Effector memory CD8-positive, alpha-beta T cell (primary cell): ENCODE measurements at regions not wholly inside any gene's neighbourhood (a gene's known extent, or its start where the extent isn't known, plus 50 kb on each side); places are given as distances from the start of the nearest gene placed in this dataset.

ENCODE experiments used
- ATAC-seq: fragments of 150-1000 bp; cut with Tn5 transposase; replicated peaks from 2 replicates; pipeline ENCODE4 v1.10.0; 2021; ENCODE audit warnings: mild to moderate bottlenecking, moderate library complexity
- DNase-seq, 3 experiments: peaks; one replicate each; pipeline ENCODE4 v3.0.0; 2021
- H3K27ac Mint-ChIP-seq, 2 donors: one replicate each; pipeline ENCODE4 v1.8.0; 2022; ENCODE audit warnings: mild to moderate bottlenecking in 2 of 2, mixed read lengths in 2 of 2, moderate library complexity in 2 of 2
- H3K27me3 Mint-ChIP-seq, 2 donors: one replicate each; pipeline ENCODE4 v1.8.0; 2022; ENCODE audit warnings: mixed read lengths in 2 of 2
- H3K36me3 Mint-ChIP-seq: one replicate; pipeline ENCODE4 v1.8.0; 2022; ENCODE audit warnings: mild to moderate bottlenecking, moderate library complexity, mixed read lengths; ENCODE audit not compliant: insufficient read depth
- H3K4me1 Mint-ChIP-seq, 2 donors: one replicate each; pipeline ENCODE4 v1.8.0; 2022; ENCODE audit warnings: low read depth in 2 of 2, mixed read lengths in 2 of 2
- H3K4me3 Mint-ChIP-seq, 2 donors: one replicate each; pipeline ENCODE4 v1.8.0; 2022; ENCODE audit warnings: mild to moderate bottlenecking in 2 of 2, mixed read lengths in 2 of 2, moderate library complexity in 2 of 2
- H3K9me3 Mint-ChIP-seq, 2 donors: one replicate each; pipeline ENCODE4 v1.8.0; 2022; ENCODE audit warnings: mixed read lengths in 2 of 2

DNA sequence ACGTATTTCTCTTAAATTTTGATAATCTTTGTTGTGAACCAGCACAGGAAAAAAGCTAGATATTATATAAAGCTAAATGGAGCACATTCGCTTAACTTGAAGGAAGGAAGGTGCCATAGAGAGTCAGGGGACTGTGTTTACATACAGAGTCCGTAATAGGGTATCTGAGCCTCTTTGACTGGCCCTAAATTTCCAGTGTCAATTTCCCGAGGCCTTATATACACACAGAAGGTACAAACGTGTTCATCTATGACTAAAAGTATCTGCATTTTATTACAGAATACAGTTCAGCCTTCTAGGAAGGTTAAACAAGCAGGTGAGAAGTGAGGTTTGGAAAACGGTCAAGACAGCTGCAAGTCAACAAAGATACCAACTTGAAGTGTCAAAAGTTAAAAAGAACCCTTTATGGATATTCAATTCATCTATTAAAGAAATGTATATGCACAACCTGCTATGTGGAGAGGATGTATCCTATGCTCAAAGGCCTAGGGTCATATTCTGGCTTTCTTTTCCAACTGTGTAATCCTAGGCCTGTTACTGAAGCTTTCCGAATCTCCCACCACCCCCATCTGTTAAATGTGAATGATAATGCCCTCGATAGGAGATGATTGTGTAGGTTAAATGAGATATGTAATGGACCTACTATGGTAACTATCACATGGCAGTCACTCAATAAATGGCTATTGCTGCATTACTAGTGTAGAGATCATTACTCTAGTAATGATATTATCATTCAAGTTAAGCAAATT, 263.7 kb upstream of the MAF start:
- ATAC-seq, result no peak
- H3K36me3 Mint-ChIP-seq, result no peaks in the 10 kb centered on the region
- no peak overlapping the region for H3K4me3 Mint-ChIP-seq
- no peaks in the 10 kb centered on the region for H3K4me1 Mint-ChIP-seq
- no peaks in the 10 kb centered on the region for H3K9me3 Mint-ChIP-seq
- no peak for DNase-seq
- H3K27ac Mint-ChIP-seq, result no peak overlapping the region
- H3K27me3 Mint-ChIP-seq, result peaks cover 28 to 40% of the 10 kb centered on the region in 2 donors

DNA sequence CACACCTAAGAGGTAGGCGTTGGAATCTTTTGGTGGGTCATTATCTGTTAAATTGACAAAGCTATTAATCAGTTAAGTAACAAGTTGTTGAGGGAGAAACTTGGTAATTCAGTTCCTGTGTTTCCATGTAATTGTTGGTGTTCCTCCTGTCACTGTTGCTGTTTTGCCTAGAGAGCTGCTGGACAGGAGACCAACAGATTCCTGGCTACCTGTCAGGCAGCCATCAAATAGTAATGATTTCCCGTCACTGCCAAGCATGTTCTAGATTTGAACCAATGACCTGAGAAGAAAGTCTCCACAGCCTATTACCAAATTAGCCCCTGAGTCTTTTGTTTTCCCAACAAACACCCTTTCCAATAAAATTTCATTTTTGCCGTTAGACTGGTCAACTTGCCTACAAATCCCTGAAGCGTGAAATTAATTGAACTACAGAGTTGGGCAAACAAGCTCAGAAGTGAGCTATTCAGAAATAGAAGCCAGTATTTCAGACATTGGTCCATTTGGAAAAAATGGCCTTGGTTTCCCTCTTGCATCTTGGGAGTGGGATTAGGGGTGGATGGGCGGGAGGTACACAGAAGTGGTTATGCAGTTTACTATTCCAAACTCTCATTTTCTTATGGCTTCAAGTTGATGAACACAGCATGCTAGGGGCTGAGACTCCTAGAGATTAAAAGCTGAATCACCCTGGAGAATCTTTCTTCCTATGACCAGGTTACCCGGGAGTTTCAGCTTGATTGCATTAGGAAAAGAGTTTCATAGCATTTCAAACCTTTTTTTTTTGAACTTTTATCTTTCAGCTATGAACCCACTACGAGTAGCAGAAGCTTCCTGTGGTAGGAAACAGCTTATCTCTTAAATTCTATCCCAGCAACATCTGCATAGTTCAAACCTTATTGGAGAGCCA, 262.8 kb upstream of the MAF start:
- Mint-ChIP-seq H3K9me3 (no peaks in the 10 kb centered on the region), H3K36me3 (no peaks in the 10 kb centered on the region), H3K27ac (no peak overlapping the region), H3K27me3 (peaks cover 33 to 40% of the 10 kb centered on the region in 2 donors), H3K4me1 (no peaks in the 10 kb centered on the region), H3K4me3 (no peak overlapping the region)
- ATAC-seq, result no peak
- no peak for DNase-seq

DNA sequence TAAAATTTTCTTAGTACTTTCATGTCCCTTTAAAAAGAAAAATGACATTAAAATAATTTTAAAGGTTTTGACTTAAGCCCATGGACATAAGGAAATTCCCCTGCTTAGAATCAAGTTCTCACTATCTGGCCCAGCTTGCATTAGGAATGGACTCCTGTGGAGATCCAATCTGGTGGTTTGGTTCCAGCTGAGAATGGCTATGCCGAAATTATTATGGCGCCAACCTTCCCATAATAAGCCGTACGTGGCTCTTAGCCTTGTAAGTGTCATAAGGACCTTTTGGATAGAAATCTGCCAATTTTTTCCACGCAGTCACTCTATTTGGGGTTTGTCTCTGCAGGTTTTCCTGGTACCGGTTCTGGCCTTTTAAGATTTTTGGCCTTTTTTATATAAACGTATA, 262.1 kb upstream of the MAF start:
- Mint-ChIP-seq H3K27ac (no peak overlapping the region), H3K4me1 (no peaks in the 10 kb centered on the region), H3K36me3 (no peaks in the 10 kb centered on the region), H3K9me3 (no peaks in the 10 kb centered on the region), H3K27me3 (peaks cover 33 to 39% of the 10 kb centered on the region in 2 donors), H3K4me3 (no peak overlapping the region)
- ATAC-seq, result no peak
- DNase-seq, result no peak

DNA sequence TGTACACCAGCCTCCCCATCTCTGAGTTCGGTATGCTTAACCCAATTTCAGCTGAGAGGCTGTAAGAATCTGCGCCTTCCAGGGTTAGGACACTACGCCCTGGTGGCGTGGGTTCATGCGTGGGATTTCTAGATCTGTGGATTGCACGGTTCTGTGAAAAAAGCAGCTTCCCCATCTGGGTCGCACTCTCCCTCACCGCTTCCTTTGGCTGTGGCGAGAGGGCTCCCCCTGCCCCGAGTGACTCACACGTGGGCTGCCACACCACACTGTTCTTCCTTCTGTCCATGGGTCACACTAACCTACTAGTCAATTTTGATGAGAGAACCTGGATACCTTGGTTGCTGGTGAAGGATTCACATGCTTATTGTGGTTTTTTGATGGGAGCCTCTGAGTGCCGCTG, 256.0 kb upstream of the MAF start:
- Mint-ChIP-seq H3K27me3 (peaks cover 24 to 61% of the 10 kb centered on the region in 2 donors), H3K36me3 (no peaks in the 10 kb centered on the region), H3K4me1 (no peaks in the 10 kb centered on the region), H3K4me3 (no peak overlapping the region), H3K9me3 (peaks cover 6 to 14% of the 10 kb centered on the region in 2 donors), H3K27ac (no peak overlapping the region)
- ATAC-seq, result no peak
- no peak for DNase-seq

DNA sequence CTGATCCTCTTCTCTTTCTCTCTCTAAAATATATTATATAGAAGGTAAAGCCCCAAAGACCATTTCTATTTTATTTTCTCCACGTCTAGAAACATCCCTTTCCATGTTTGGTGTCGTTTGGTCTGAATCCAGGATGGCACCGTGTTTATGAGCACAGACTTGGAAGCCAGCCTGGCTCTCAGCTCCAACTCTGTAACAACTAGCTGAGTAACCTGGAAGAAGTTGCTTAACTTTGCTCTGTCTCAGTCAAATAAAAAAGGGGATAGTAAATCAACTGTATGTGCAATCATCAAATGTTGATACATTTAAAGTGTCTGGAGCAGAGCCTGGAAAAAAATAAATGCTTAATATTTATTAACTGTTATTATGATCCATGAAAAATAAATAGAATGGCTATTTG, 249.8 kb upstream of the MAF start:
- Mint-ChIP-seq H3K9me3 (peaks cover 0 to 11% of the 10 kb centered on the region in 2 donors), H3K4me1 (no peaks in the 10 kb centered on the region), H3K27ac (no peak overlapping the region), H3K27me3 (peaks cover 17 to 28% of the 10 kb centered on the region in 2 donors), H3K4me3 (no peak overlapping the region), H3K36me3 (no peaks in the 10 kb centered on the region)
- DNase-seq (no peak), ATAC-seq (no peak)

DNA sequence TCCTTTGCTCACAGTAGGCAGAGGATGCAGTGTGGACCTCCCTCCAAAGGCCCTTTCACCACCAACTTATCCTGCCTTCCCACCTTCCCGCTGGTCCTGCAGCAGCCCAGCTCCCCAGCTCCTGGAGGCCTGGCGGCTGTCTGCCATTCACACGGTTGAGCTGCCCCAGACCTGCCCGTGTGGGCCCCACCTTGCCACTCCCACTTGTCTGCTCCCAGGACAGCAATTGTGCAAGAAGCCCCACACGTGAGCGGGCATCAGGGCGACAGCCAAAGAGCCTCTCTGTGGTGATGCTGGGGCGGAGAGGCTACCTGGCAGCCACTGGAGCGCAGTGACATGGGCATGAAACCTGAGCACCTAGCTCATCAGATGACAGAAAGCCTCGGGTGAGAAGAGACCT, 248.6 kb upstream of the MAF start:
- DNase-seq (no peak), ATAC-seq (no peak)
- Mint-ChIP-seq H3K27me3 (peaks cover 12 to 19% of the 10 kb centered on the region in 2 donors), H3K4me3 (no peak overlapping the region), H3K36me3 (no peaks in the 10 kb centered on the region), H3K4me1 (no peaks in the 10 kb centered on the region), H3K27ac (no peak overlapping the region), H3K9me3 (no peaks in the 10 kb centered on the region)

DNA sequence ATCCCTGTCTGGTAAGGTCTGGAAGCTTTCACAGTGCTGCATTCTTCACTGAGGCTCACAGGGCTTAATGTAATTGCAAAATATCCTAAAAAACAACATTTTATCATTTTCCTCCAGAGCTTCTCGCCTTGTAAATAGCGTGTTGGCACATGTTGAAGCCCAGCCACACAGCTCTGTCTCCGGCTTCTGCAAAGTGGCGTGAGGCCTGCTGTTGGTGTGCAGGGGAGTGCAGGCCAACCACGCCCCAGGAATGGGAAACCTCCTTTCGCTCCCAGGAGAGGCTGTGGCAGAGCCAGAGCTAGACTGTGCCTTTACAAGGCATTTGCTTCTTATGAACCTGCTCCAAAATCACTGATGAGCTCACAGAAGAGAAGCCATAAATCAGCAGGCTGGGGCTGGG, 248.2 kb upstream of the MAF start:
- DNase-seq, result no peak
- no peaks in the 10 kb centered on the region for H3K9me3 Mint-ChIP-seq
- H3K27ac Mint-ChIP-seq, result no peak overlapping the region
- ATAC-seq, result no peak
- peaks cover 12 to 23% of the 10 kb centered on the region in 2 donors for H3K27me3 Mint-ChIP-seq
- H3K4me3 Mint-ChIP-seq, result no peak overlapping the region
- no peaks in the 10 kb centered on the region for H3K36me3 Mint-ChIP-seq
- H3K4me1 Mint-ChIP-seq, result no peaks in the 10 kb centered on the region

DNA sequence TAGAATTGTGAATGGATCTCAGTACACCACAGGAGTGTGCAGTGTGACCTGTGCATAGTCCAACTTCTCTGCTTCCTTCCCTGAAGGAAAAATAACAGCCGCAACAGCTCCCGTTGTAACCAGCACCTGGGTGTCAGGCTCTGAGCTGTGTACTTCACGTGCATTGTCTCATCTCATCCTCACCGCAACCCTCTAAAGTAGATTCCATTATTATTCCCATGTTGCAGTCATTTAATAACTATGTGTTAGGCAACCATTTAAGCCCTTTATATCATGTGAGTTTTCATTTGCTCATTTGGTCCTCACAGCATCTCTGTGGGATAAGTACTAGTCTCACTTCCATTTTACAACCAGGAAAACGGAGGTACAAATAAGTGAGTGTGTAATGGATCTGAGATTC, 247.0 kb upstream of the MAF start:
- H3K27me3 Mint-ChIP-seq, result peaks cover 20 to 29% of the 10 kb centered on the region in 2 donors
- no peak overlapping the region for H3K4me3 Mint-ChIP-seq
- no peaks in the 10 kb centered on the region for H3K36me3 Mint-ChIP-seq
- H3K27ac Mint-ChIP-seq, result no peak overlapping the region
- ATAC-seq (no peak), DNase-seq (no peak)
- H3K4me1 Mint-ChIP-seq, result no peaks in the 10 kb centered on the region
- no peaks in the 10 kb centered on the region for H3K9me3 Mint-ChIP-seq

DNA sequence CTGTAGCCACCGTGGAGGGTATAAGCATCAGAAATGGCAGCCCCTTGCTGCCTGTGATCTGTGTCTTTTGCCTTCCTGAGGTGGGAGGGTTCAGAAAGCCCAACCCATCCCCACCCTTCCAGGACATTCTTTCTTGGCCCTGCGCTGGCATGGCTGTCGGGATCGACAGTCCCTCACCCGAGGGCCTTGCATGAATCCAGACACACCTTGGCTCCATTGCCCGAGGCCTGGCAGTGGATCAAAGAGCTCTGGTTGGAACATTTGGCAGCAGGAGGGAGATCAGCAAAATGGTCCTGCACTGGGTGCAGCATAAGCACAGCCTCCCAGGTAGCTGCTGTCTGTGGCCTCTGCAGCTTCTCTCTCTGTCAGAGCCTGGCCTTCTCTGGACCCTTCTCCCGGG, 246.6 kb upstream of the MAF start:
- DNase-seq (no peak), ATAC-seq (no peak)
- H3K4me1 Mint-ChIP-seq, result no peaks in the 10 kb centered on the region
- peaks cover 24 to 29% of the 10 kb centered on the region in 2 donors for H3K27me3 Mint-ChIP-seq
- H3K9me3 Mint-ChIP-seq, result no peaks in the 10 kb centered on the region
- H3K4me3 Mint-ChIP-seq, result no peak overlapping the region
- H3K36me3 Mint-ChIP-seq, result no peaks in the 10 kb centered on the region
- H3K27ac Mint-ChIP-seq, result no peak overlapping the region

DNA sequence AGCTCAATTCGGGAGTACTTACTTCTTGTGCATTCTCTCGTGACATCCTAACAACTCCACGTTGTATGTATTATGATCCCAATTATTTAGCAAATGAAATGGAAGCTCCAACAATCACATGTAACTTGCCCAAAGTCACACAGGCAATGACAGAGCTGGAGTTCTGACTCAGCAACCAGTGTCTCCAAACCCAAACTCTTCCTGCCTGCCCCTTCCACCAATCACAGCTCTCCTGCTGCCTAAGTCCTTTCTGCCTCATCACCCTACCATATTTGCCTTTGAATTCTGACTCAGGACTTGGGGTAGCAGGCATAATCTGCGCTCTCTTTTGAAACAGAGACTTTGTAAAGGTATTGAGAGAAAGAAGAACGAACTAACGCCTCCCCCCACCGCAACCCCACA, 245.2 kb upstream of the MAF start:
- H3K4me3 Mint-ChIP-seq, result no peak overlapping the region
- ATAC-seq, result no peak
- no peak overlapping the region for H3K27ac Mint-ChIP-seq
- H3K9me3 Mint-ChIP-seq, result no peaks in the 10 kb centered on the region
- H3K4me1 Mint-ChIP-seq, result no peaks in the 10 kb centered on the region
- no peaks in the 10 kb centered on the region for H3K36me3 Mint-ChIP-seq
- no peak for DNase-seq
- peaks cover 36 to 37% of the 10 kb centered on the region in 2 donors for H3K27me3 Mint-ChIP-seq

DNA sequence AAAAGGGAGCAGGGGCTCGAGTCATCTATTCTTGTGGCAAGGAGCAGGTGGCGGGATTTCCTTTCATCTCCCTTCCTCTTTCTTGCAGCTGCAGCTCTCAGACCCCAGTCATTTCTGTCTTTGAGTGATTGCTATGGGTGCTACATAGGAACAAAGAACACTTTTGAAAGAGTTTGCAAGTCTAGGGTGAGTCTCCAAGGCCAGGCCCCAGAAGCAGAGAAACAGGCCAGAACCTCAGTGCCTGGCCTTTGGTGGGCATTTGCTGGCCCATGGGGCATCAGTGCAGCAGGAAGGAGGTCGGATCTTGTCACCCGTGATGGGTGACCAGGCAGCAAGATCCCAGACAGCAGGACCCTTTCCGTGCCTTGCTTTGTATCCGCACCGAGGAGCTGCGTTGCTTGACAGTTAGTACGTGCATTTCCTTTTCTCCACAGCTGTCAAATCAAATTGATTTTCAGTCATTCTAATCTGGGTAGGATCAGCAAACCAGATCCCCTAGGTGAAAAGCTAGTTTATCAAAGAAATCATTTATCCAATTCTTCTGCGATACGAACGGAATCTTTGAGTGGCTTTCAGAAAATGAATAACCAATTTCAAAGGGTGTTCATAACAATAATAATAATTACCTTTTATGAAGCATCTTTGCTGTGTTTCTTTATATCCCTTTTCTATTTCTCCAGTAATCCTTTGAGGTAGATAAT, 244.6 kb upstream of the MAF start:
- no peaks in the 10 kb centered on the region for H3K4me1 Mint-ChIP-seq
- H3K36me3 Mint-ChIP-seq, result no peaks in the 10 kb centered on the region
- no peak overlapping the region for H3K4me3 Mint-ChIP-seq
- H3K9me3 Mint-ChIP-seq, result no peaks in the 10 kb centered on the region
- H3K27me3 Mint-ChIP-seq, result peaks cover 32 to 38% of the 10 kb centered on the region in 2 donors
- no peak overlapping the region for H3K27ac Mint-ChIP-seq
- ATAC-seq (no peak), DNase-seq (no peak)

DNA sequence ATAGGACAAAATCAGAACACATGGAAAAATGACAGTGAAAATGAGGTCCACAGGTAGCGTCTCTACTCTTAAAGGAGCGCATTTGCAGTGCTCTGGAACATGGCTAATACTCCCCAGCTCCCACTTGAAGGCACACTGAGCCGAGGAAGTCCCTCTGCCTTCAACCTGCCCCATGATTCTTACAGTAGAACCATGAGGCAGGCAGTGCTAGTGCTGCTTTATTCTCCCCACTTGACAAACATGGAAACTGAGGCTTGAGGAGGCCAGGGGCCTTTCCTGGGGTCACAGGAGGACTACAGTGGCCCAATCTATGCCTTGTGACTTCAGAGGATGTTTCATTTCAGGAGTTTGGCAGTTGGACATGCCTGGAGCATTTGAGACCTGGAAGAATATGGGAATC, 244.1 kb upstream of the MAF start:
- no peak for ATAC-seq
- H3K27ac Mint-ChIP-seq, result no peak overlapping the region
- H3K36me3 Mint-ChIP-seq, result no peaks in the 10 kb centered on the region
- H3K4me1 Mint-ChIP-seq, result no peaks in the 10 kb centered on the region
- DNase-seq, result no peak
- H3K27me3 Mint-ChIP-seq, result peaks cover 35 to 44% of the 10 kb centered on the region in 2 donors
- no peak overlapping the region for H3K4me3 Mint-ChIP-seq
- no peaks in the 10 kb centered on the region for H3K9me3 Mint-ChIP-seq

DNA sequence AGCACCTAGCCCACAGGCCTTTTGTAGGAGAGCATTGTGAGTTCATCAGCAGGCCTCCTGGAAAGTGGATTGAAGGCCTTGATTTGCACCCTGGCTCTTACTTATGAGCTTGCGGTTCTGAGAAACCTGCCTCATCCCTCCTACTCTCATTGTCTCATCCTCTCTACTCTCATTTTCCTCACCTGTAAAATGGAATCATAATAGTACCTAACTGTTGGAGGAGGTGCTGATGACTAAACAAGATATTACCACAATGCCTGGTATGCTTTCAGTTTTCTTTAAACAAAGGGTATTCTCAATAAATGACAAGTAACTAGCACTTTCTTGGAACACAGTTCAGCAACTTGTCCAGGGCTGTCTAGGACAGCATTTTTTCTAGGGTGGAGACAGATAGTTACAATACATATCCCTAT, 243.1 kb upstream of the MAF start:
- Mint-ChIP-seq H3K4me3 (no peak overlapping the region), H3K27me3 (peaks cover 42 to 47% of the 10 kb centered on the region in 2 donors), H3K9me3 (no peaks in the 10 kb centered on the region), H3K4me1 (no peaks in the 10 kb centered on the region), H3K27ac (no peak overlapping the region), H3K36me3 (no peaks in the 10 kb centered on the region)
- DNase-seq (no peak), ATAC-seq (no peak)
